Neural cell (in vitro differentiated cells): ENCODE measurements at regions not wholly inside any gene's neighbourhood (a gene's known extent, or its start where the extent isn't known, plus 50 kb on each side); places are given as distances from the start of the nearest gene placed in this dataset.

ENCODE experiments used
- CTCF ChIP-seq: fragments of 450-650 bp; IDR thresholded peaks from 2 replicates; pipeline ENCODE4 v1.5.1; 2014; ENCODE audit warnings: antibody characterized with exemption, mild to moderate bottlenecking, moderate library complexity; ENCODE audit not compliant: poor library complexity, severe bottlenecking
- EZH2 ChIP-seq: fragments of 200-600, 300-800 bp; shearing (Covaris generic), sonication (generic); IDR thresholded peaks from 2 replicates; pipeline ENCODE4 v1.6.1; 2014; ENCODE audit warnings: antibody characterized with exemption, low read length, borderline replicate concordance, mild to moderate bottlenecking; ENCODE audit not compliant: insufficient read depth, poor library complexity, severe bottlenecking
- MXI1 ChIP-seq: fragments of 450-650 bp; conservative IDR thresholded peaks from 2 replicates; pipeline ENCODE4 v1.6.1; 2014; ENCODE audit warnings: antibody characterized with exemption, mild to moderate bottlenecking; ENCODE audit not compliant: poor library complexity, severe bottlenecking
- POLR2AphosphoS5 ChIP-seq: IDR thresholded peaks from 2 replicates; pipeline ENCODE4 v1.6.1; 2012
- RAD21 ChIP-seq: fragments of 450-650 bp; conservative IDR thresholded peaks from 2 replicates; pipeline ENCODE4 v1.6.1; 2014; ENCODE audit warnings: antibody characterized with exemption, mild to moderate bottlenecking, moderate library complexity
- SMC3 ChIP-seq: fragments of 450-650 bp; conservative IDR thresholded peaks from 2 replicates; pipeline ENCODE4 v1.6.1; 2014; ENCODE audit warnings: antibody characterized with exemption, mild to moderate bottlenecking, moderate library complexity; ENCODE audit not compliant: poor library complexity

DNA sequence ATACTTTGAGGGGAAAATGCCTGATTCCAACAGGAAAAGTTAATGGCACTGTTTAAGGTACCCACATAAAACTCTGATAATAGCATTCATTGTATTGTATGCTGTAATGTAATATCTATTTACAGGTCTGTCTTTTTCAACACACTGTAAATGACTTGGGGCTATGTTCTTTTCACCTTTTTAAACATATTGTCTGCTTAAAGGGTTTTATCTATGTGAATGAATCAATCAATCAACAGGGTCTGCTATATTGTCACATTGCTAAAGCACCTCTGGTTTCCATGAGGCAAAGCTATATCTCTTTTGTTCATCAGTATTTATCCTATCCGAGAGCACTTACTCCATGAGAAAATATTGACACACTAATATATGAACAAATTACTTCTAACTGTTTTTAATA, 288.0 kb downstream of the SLC6A15 start:
- no peak for TF ChIP-seq CTCF
- TF ChIP-seq MXI1 = no peak
- no peak for TF ChIP-seq POLR2AphosphoS5
- no peak for TF ChIP-seq SMC3
- TF ChIP-seq EZH2 = no peak
- TF ChIP-seq RAD21 = no peak
